GM10248 (cell line): ENCODE measurements at regions not wholly inside any gene's neighbourhood (a gene's known extent, or its start where the extent isn't known, plus 50 kb on each side); places are given as distances from the start of the nearest gene placed in this dataset.

Source experiments
- CTCF ChIA-PET: fragments of 300-600 bp; sonication (Branson Sonifier 250); formaldehyde crosslinking; extraction: SDS; loops from one replicate; lab custom pipeline; 2021; ENCODE audit warnings: antibody characterized with exemption; lab: Yijun Ruan, JAX
- POLR2A ChIA-PET: fragments of 350-650 bp; sonication (Branson Sonifier 250); formaldehyde crosslinking; extraction: SDS; loops from one replicate; lab custom pipeline; 2020; ENCODE audit warnings: antibody characterized with exemption; lab: Yijun Ruan, JAX
- DNase-seq: peaks from one replicate; pipeline ENCODE4 v3.0.0; 2012; ENCODE audit errors: extremely low spot score
- CTCF ChIP-seq: IDR thresholded peaks from 2 replicates; pipeline ENCODE4 v1.5.1; 2012; ENCODE audit warnings: mild to moderate bottlenecking, low read depth; ENCODE audit errors: extremely low read depth, missing control alignments, control extremely low read depth

- no peak for DNase-seq
- CTCF ChIA-PET: no interaction called here
- no peak for TF ChIP-seq CTCF
- POLR2A ChIA-PET: no interaction called here
Observed at GRCh38 chr9:23621924-23622323, 204.1 kb downstream of the ELAVL2 start.

DNA sequence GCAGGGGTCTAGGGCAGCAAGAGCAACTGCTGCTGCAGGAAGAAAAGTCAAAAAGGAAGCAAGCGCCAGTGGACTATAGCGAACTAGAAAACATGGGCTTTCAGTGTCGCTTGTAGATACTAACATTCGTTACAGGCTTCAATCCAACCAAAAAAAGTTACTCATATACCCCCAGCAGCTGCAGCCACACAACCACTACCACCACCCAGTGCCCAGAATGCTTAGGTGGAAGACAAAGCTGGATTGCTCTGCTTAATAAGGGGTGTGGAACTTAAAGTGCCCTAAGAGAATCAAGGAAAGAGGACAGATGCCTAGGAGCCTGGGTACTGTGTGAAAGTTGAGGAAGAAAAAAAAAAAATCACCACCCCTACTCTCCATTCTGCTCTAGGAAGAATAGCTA is 203.6 kb downstream of the ELAVL2 start:
- TF ChIP-seq CTCF: no peak
- CTCF ChIA-PET: no interaction called here
- POLR2A ChIA-PET: no interaction called here
- no peak for DNase-seq

- ChIA-PET POLR2A (no interaction called here), CTCF (no interaction called here)
- DNase-seq: no peak
- no peak for TF ChIP-seq CTCF
Observed at GRCh38 chr9:23630488-23630887, 195.6 kb downstream of the ELAVL2 start.

DNA sequence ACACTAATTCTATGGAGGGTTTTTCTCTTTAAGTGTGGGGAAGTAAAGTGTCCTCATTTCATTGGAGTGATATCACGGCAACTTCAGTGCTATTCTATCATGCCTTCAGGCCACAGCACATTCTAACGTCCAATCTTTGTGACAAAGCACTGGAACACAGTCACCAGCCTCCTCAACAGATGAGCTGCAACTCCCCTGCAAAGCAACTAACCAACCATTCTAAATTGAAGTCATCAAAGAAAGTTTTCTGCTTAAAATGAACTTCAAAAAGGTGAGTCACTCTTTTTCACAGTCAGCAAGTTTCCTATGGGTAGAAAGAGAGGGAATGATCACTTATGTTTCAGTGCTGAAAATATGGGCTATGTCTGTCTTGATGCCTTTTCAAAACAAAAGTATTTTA is 190.8 kb downstream of the ELAVL2 start:
- ChIA-PET CTCF (no interaction called here), POLR2A (no interaction called here)
- TF ChIP-seq CTCF: no peak
- DNase-seq: no peak

DNA sequence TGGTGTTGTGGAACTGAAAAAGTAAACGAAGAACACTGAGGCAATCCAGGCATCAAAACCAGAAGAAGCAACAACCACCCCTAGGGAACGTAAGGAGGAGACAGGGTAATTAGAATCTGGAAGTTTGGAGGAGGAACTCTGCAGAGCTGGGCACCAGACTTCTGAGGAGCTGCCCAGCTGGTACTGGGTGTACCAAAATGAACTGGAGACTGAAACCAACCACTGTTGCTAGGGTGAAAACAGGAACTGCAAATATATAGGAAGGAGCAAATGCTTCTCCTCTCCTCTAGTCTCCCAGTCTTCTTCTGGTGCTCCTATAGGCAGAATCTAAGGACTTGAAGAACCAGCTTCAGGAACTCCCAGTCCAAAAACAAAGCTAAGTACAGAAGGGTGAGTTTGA is 189.8 kb downstream of the ELAVL2 start:
- ChIA-PET CTCF (no interaction called here), POLR2A (no interaction called here)
- TF ChIP-seq CTCF: no peak
- no peak for DNase-seq

DNA sequence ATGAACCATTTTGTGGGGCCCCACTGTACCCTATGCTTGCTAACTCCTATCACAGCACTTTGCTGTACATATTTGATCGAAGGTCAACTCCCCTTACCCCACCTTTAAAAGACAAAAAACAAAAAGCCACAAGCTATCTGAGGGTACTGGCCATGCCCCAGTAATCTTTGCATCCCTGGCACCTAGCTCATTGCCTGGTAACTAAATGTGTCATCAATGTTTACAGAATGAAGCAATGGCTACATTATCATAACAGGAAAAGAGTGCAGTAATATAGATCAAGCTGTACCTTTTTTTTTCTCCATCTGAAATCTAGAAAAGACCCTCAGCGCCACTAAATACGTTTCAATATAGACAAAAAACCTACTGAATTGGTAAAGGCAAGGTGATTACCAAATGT is 188.0 kb downstream of the ELAVL2 start:
- no peak for TF ChIP-seq CTCF
- ChIA-PET CTCF (interaction anchor here (1.2 kb wide), 2 partner anchors 10 to 13 kb away, joined by 3 read pairs; no protein-coding TSS in a partner anchor), POLR2A (no interaction called here)
- DNase-seq: no peak
